Lung (tissue), 11 donors: ENCODE measurements at regions not wholly inside any gene's neighbourhood (a gene's known extent, or its start where the extent isn't known, plus 50 kb on each side); places are given as distances from the start of the nearest gene placed in this dataset.

ENCODE experiments used
- ATAC-seq: fragments of 200-7000 bp; cut with Tn5 transposase; one replicate; pipeline ENCODE4 v1.9.1; 2020; ENCODE audit warnings: moderate number of reproducible peaks; ENCODE audit not compliant: insufficient read depth, low FRiP score
- DNase-seq, 3 donors: peaks; one replicate each; pipeline ENCODE4 v3.0.0-alpha.2; 2013 to 2017
- H3K27ac ChIP-seq, 2 donors: one replicate each; pipeline ENCODE4 v1.5.1; 2013; ENCODE audit warnings: mild to moderate bottlenecking in 2 of 2, moderate library complexity in 2 of 2, control low read depth in 1 of 2, inconsistent platforms in 1 of 2, low read depth in 1 of 2, low read length in 1 of 2
- H3K27me3 ChIP-seq, 3 donors: one replicate each; pipeline ENCODE4 v1.5.1; 2013; ENCODE audit warnings: low read length in 2 of 3; ENCODE audit not compliant: control insufficient read depth in 3 of 3, insufficient read depth in 3 of 3
- H3K36me3 ChIP-seq, 4 donors: one replicate each; pipeline ENCODE4 v1.5.1; 2013; ENCODE audit warnings: low read length in 4 of 4, mild to moderate bottlenecking in 1 of 4, moderate library complexity in 1 of 4; ENCODE audit not compliant: control insufficient read depth in 4 of 4, insufficient read depth in 4 of 4
- H3K4me1 ChIP-seq, 5 donors: one replicate each; pipeline ENCODE4 v1.5.1; 2013; ENCODE audit warnings: low read length in 5 of 5, mild to moderate bottlenecking in 2 of 5, moderate library complexity in 1 of 5; ENCODE audit not compliant: control insufficient read depth in 5 of 5, insufficient read depth in 5 of 5
- H3K4me3 ChIP-seq: one replicate; pipeline ENCODE4 v1.5.1; 2013; ENCODE audit warnings: mild to moderate bottlenecking, control low read depth, moderate library complexity
- H3K9ac ChIP-seq, 2 donors: one replicate each; pipeline ENCODE4 v1.5.1; 2013; ENCODE audit warnings: low read length in 2 of 2, control low read depth in 1 of 2; ENCODE audit not compliant: insufficient read depth in 1 of 2
- H3K9me3 ChIP-seq, 4 donors: one replicate each; pipeline ENCODE4 v1.5.1; 2013; ENCODE audit warnings: low read length in 3 of 4, mild to moderate bottlenecking in 1 of 4, moderate library complexity in 1 of 4; ENCODE audit not compliant: control insufficient read depth in 4 of 4, insufficient read depth in 3 of 4
- WGBS, 2 donors: extraction: QIAGEN DNeasy Blood & Tissue Kit; methylation state at CpG; one replicate each; pipeline ENCODE4 v1.1.7; 2013; 5-methylcytosine and 5-hydroxymethylcytosine counted together
- TF ChIP-seq, protein P1 (sequence below): IDR thresholded peaks from 2 replicates; pipeline ENCODE4 v1.5.1; 2012; ENCODE audit warnings: mild to moderate bottlenecking; ENCODE audit errors: control extremely low read depth, extremely low read depth
- donor health status: control.
- donor health status: control.
- donor health status: Bipolar disorder and iron deficiency.
- donor health status: healthy.
- donor health status: DM: yes; HTN: yes; CAD: no.

- H3K4me3 ChIP-seq, result no peak overlapping the region
- ATAC-seq (no peak), DNase-seq (peak in 2 of 3 donors; percentile 68 to 72)
- peaks cover 0 to 2% (median 0%) of the 10 kb centered on the region in 4 donors for H3K9me3 ChIP-seq
- no peak overlapping the region for H3K9ac ChIP-seq
- no peak overlapping the region for H3K27ac ChIP-seq
- TF ChIP-seq, protein P1, sequence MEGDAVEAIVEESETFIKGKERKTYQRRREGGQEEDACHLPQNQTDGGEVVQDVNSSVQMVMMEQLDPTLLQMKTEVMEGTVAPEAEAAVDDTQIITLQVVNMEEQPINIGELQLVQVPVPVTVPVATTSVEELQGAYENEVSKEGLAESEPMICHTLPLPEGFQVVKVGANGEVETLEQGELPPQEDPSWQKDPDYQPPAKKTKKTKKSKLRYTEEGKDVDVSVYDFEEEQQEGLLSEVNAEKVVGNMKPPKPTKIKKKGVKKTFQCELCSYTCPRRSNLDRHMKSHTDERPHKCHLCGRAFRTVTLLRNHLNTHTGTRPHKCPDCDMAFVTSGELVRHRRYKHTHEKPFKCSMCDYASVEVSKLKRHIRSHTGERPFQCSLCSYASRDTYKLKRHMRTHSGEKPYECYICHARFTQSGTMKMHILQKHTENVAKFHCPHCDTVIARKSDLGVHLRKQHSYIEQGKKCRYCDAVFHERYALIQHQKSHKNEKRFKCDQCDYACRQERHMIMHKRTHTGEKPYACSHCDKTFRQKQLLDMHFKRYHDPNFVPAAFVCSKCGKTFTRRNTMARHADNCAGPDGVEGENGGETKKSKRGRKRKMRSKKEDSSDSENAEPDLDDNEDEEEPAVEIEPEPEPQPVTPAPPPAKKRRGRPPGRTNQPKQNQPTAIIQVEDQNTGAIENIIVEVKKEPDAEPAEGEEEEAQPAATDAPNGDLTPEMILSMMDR, result no peak
- WGBS, 2 donors, result 79 to 83% methylated on average over 1 of the region's 1 CpG
- no peaks in the 10 kb centered on the region for H3K36me3 ChIP-seq
- H3K4me1 ChIP-seq, result peaks cover 0 to 6% (median 0%) of the 10 kb centered on the region in 5 donors
- H3K27me3 ChIP-seq, result no peaks in the 10 kb centered on the region
Observed at GRCh38 chr2:4356541-4356940, 653.2 kb downstream of the DCDC2C start.

GRCh38 chr2:4357121-4357520, 653.7 kb downstream of the DCDC2C start:
- H3K4me1 ChIP-seq, result peaks cover 0 to 6% (median 0%) of the 10 kb centered on the region in 5 donors
- DNase-seq (peak; percentile 38 to 64 (median 61)), ATAC-seq (no peak)
- 62 to 75% methylated on average over 8 of the region's 8 CpGs for WGBS, 2 donors
- H3K27ac ChIP-seq, result no peak overlapping the region
- H3K9ac ChIP-seq, result no peak overlapping the region
- TF ChIP-seq, protein P1, result no peak
- H3K36me3 ChIP-seq, result no peaks in the 10 kb centered on the region
- peaks cover 0 to 2% (median 0%) of the 10 kb centered on the region in 4 donors for H3K9me3 ChIP-seq
- H3K4me3 ChIP-seq, result no peak overlapping the region
- no peaks in the 10 kb centered on the region for H3K27me3 ChIP-seq

- TF ChIP-seq, protein P1, result no peak
- 66 to 73% methylated on average over 5 of the region's 5 CpGs for WGBS, 2 donors
- Histone ChIP-seq H3K9me3 (peaks cover 0 to 2% (median 0%) of the 10 kb centered on the region in 4 donors), H3K4me1 (peaks cover 0 to 6% (median 0%) of the 10 kb centered on the region in 5 donors), H3K9ac (no peak overlapping the region), H3K4me3 (no peak overlapping the region), H3K36me3 (no peaks in the 10 kb centered on the region), H3K27ac (no peak overlapping the region), H3K27me3 (no peaks in the 10 kb centered on the region)
- ATAC-seq (no peak), DNase-seq (no peak)
Observed at GRCh38 chr2:4358837-4359236, 655.5 kb downstream of the DCDC2C start.

GRCh38 chr2:4368907-4369306, 665.5 kb downstream of the DCDC2C start:
- no peak for ATAC-seq
- 90 to 96% methylated on average over 4 of the region's 4 CpGs for WGBS, 2 donors
- H3K4me1 ChIP-seq, result no peaks in the 10 kb centered on the region
- H3K27ac ChIP-seq, result no peak overlapping the region
- TF ChIP-seq, protein P1, result no peak
- H3K36me3 ChIP-seq, result no peaks in the 10 kb centered on the region
- DNase-seq, result no peak
- H3K4me3 ChIP-seq, result no peak overlapping the region
- H3K27me3 ChIP-seq, result no peaks in the 10 kb centered on the region
- H3K9ac ChIP-seq, result no peak overlapping the region
- H3K9me3 ChIP-seq, result peaks cover 0 to 9% (median 3%) of the 10 kb centered on the region in 4 donors
